ENCODE measurements at regions not wholly inside any gene's neighbourhood (a gene's known extent, or its start where the extent isn't known, plus 50 kb on each side); places are given as distances from the start of the nearest gene placed in this dataset.
"Not testable (repeated sequence)": the region's sequence is repeated elsewhere in the genome, so short reads cannot be mapped to it uniquely, and the experiment has no call there.

DNA sequence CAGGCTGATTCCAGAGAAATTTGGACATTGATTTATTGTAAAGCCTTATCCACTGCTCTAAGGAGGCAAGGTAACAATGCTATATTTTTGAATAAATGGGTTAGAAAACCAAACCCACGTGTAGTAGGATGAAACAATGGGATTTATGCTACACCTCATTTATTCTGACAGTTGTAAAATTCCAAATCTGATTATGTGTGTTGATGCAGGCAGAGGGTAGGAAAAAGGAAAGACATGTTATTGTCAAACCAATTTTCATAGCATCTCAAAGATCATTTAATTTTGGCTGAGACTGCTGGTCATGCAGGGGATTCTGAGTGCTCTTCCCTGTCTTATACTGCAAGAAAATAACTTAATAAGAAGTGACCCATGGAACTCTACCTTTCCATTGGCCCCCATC is 1219.9 kb upstream of the SORCS1 start:
- no peak for DNase-seq

DNA sequence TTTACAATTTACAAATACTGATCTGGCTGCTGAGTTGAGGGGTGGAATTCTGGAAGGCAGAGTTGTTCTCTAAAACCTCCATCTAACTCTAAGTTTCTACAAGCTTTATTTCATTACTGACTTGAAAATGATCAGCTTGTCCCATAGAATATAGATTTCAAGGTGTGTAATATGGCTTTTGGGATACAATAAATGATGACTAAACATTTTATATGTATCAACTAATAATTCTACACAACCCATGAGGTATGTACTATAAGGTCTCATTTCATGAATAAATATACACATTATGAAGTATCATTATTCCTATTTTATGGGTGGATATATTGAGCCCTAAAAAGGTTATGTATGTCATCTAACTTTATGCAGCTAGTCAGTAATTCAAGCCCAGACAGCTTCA is 1214.3 kb upstream of the SORCS1 start:
- no peak for DNase-seq

DNA sequence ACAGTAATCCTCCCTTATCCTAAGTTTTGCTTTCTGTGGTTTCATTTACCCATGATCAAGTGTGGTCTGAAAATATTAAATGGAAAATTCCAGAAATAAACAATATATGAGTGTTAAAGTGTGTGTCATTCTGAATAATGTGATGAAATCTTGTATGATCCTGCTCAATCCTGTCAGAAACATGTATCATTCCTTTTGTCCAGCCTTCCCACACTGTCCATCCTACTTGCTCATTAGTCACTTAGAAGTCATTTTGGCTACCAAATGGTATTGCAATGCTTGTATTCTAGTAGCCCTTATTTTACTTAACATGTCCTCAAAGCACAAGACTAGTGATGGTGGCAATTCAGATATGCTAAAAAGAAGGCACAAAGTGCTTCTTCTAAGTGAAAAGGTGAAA is 1211.2 kb upstream of the SORCS1 start:
- DNase-seq: no peak

DNA sequence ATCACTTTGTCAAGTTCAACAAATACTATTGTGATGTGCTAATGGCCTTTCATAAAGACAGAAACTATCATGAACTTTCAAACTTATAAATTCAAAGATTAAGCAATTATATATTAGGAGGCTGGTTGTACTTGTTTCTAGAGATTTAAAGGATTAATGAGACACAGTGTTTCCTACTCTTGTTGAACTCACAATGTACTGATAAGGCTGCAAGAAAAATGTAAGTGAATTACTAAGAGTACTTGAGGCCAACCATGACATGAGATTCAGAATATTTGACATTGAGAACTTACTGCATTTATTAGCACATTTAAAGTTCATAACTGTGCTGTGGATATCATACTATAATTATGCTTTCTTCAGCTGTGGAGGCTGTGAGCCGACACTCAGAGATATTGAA is 1210.5 kb upstream of the SORCS1 start:
- DNase-seq: no peak

DNA sequence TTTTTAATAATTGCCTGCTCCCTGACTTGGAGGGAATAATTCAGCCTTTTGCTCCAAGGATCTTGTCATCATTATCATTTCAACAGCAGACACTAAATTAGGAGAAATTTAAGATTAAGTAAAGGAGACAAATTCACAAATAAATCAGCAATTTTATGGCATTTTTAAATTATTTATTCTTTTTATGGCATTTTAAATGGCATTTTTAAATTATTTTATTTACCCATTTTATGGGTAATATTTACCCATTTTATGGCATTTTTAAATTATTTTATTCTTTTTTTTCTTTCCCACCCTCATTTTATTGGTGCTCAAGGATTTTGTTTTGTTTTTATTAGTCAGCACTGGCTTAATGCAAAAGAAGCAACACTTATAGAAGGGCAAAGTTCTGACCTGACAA is 1201.0 kb upstream of the SORCS1 start:
- no peak for DNase-seq

DNA sequence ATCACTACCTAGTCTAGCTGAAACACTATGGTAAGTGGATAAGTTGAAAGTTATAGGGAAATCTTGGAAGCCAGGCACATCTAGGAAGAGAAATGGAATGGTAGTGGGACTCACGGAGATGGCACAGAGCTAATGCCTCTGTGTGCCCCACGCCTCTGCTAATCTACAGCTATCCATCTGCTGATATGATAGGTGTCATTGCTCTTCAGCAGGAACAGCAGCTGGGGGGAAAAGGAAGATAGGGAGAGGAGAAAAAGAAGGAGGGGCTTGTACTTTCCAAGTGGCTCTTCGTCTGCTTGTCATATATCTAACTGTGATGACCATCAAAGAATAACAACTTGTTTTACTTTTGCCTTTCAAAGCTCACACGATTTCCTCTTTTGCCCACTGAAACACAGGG is 1199.1 kb upstream of the SORCS1 start:
- no peak for DNase-seq

DNA sequence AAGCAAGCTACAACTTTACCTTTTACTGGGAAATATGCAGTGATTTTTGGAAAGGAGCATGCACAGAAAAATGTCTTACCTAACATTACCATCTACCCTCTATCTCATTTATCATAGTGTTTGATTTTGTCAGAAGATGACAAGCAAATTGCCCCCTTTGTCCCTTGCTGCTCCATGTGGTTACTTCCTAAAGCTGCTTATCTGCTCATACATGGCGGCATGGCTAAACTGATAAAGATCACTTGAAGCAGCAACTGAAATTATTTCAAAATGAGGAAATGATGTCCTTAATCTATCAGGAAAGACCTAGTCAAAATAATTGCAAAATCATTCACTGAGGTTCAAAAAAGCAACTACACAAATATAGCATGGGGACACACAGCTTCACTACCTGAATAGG is 1198.5 kb upstream of the SORCS1 start:
- no peak for DNase-seq

DNA sequence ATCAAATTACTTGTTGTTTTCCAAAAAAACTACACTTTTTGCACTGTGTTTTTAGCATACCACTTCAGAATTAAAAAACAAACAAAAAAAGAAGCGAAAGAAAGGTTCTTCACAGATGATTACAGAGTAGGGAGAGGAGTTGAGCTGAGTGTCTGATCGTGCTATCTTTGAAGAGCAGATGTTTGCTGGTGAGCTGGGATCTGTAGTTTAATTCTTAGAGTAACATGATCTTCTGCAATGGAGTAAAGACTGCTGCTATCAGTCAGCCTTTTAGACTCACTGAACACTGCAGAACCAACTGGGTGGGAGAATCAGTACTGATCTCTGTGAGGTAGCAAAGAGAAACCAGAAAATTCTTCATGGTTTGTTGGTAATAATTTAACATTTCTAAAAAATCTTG is 1197.8 kb upstream of the SORCS1 start:
- no peak for DNase-seq

DNA sequence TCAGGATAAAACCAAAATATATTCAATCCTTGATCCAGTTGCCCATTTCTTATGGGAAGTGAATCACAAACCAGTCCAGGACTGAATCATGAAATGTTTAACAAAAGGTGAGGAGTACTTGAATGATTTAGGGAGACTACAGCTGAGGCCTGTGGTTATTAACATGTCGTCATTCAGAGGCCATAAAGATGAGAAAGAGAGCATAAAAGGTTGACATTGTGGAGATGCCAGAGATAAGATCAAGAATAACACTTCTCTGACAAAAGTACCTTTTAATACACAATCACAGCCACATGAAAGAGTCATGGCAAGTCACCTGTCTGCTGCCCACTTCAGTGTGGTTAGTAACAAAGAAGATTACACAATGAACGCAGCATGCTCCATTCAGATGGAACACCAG is 1195.7 kb upstream of the SORCS1 start:
- DNase-seq: peak; percentile 5 to 36

DNA sequence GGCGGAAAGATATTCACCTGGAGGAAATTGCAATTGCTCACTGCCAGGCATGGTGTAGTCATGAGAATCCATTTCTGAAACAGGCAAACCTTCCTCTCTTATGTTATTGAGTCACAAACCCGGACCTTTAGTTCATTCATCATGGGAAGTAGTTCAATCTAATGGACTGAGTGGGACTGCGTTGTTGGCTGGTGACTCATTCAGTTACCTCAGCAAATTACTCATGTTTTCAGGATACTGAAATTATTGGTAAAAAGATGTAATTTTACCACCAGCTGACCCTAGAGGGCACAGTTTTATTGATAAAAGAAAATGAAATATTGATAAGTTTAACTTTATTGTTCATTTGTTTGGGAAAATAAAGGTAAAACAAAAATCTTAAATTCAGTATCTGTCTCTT is 1194.4 kb upstream of the SORCS1 start:
- no peak for DNase-seq

DNA sequence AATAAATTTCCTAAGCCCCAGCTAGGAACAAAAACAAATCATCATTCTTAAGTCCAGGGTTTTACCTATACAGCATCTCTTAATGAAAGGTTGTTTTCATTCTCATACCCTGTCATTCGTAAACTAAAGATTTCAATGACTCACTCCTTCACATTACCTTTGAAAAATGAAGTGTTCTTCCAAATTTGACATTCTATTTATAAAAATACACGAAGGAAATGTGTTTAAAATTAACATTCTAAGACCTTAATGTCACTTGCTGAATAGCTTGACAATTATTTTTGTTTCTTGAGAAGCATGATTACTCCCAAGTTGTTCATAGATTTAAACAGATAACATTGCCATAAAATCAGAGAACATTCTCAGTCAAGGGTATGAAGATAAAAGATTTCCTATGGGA is 1188.3 kb upstream of the SORCS1 start:
- DNase-seq: no peak

DNA sequence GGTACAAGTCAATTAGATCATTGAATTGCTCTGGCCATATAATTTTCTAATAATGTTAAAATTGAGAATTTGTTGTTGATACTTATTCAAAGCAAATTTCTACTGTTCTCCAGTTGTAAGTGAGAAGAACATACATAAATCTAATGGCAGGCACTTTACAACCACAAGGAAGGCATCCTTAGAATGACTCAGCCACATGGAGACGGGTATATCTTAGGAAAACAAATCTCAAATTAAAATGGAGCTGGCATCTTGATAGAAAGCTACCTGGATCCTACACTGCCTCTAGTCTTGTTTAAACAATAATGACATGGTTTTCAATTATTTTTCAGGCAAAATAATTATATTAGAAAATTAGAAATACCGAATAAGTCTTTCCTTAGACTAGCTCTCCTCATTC is 1183.7 kb upstream of the SORCS1 start:
- no peak for DNase-seq

DNA sequence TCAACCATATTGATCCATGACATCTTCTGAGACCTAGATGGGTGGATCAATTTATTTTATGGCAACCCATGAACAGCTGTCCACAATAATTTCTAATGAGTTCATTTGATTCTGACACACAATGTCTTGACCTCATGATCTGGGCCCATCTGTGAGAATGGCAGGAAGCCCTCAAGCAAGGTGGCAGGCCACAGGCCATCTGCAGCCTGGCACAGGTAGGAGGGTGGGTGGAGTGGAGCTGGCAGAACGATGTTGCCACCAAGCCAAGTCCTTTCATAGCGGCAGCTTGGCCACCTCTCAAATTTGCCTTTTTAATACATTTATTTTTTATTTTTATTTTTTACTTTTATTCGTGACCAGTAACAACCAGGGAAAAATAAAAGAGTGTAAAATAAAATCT is 1181.6 kb upstream of the SORCS1 start:
- no peak for DNase-seq

DNA sequence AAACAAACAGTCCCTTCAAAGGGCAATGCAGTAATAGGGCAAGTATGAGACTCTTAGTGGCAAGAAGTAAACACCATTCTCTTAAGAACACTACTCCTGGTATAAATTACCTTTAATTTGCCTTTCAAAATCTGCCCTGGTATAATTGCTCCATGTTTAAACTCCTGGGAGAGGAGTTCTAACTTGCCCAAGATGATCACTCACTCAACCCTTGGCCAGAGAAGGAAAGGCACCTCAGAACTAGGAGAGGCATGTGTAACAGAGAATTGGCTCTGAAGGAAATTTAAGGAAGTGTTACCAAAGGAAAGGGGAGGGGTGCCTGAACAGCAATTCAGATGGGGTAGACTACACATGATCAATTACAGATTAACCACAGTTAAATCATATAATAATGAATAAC is 1173.6 kb upstream of the SORCS1 start:
- DNase-seq: no peak

DNA sequence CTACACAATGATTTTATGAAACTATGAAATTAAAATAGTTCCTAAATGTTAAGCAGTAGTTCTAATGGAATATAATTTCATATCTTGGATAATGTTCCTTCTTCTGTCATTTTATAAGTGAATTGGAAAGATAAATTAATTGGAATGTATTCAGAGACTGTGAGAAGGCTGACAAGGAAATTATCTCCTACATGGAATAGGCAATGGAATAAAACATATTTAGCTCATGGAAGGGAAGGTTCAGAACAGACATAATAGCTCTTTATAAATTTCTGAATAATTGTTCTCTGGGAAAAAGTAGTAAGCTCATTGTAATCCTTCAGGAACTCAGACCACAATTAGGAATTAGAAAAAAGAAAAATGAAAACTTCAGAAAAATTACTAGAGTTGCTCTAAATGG is 1172.3 kb upstream of the SORCS1 start:
- DNase-seq: no peak

DNA sequence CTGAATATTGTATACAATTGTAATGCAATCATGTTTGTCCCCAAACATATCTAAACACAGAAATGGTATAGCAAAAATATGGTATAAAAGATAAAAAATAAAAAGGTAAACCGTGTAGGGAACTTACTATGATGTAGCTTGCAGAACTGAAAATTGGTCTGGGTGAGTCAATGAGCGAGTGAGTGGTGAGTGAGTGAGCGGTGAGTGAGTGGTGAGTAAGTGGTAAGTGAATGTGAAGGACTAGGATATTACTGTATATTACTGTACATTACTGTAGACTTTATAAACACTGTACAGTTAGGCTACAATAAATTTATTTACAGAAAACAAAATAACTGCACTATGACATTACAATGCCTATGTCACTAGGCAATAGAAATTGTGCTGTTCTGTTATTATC is 1163.2 kb upstream of the SORCS1 start:
- DNase-seq: no peak

DNA sequence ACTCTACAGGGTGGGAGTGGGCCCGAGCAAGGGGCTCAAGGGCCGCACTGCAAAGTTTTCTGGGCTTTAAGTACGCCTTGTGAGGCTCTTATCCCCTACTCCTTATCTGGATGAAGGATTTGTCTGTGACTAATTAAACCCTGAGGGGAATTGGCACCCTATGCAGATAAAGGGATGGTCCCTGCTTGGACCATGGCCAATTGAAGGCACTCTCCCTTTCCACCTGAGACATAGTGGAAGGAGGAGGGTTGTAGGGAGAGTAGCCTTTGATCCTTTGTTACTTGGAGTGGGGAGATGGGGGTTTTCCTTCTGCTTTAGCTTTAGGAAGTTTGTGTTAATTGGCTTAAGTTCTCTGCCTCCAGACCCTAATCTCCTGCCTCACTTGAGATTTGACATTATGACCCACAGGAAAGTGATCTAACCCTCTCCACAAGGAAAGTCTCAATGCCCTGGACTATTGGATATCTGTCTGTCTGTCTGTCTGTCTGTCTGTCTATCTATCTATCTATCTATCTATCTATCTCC is 1158.8 kb upstream of the SORCS1 start:
- no peak for DNase-seq

DNA sequence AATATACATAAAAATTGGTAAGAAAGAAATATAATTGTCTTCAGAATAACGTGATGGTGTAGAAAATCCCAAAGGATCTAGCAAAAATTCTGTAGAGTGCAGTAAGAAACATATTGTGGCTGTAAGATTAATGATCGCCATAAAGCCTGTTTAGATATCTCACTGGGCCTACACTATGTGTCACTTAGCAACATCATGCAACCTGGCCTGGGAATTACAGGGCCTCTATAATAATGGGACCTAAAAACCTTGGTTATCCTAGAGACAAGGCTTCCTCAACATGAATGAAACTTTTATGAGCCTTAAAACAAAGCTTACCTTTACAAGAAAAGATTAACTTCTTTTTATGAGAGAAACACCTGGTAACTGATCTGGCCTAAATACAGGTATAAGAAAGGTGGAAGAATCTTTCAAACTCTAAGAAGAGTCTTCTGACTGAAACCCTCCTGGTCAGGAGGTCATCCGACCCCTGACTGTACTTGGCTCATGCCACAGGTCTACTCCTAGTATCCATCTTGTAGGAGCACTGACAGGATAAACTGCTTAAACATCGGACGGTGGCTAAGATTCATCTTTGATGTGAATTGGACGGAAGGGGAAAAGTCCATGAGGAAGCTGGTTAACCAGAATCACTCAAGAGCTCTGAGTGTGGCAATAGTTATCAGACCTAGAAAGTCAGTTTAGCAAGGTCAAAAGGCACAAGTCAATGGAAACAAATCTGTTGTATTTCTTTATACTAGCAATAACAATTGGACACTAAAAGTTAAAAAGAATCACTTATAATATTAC is 1155.1 kb upstream of the SORCS1 start:
- no peak for DNase-seq

DNA sequence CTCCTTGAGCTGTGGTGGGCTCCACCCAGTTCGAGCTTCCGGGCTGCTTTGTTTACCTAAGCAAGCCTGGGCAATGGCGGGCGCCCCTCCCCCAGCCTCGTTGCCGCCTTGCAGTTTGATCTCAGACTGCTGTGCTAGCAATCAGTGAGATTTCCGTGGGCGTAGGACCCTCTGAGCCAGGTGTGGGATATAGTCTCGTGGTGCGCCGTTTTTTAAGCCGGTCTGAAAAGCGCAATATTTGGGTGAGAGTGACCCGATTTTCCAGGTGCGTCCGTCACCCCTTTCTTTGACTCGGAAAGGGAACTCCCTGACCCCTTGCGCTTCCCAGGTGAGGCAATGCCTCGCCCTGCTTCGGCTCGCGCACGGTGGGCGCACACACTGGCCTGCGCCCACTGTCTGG is 1151.1 kb upstream of the SORCS1 start:
- DNase-seq: not testable (repeated sequence)

DNA sequence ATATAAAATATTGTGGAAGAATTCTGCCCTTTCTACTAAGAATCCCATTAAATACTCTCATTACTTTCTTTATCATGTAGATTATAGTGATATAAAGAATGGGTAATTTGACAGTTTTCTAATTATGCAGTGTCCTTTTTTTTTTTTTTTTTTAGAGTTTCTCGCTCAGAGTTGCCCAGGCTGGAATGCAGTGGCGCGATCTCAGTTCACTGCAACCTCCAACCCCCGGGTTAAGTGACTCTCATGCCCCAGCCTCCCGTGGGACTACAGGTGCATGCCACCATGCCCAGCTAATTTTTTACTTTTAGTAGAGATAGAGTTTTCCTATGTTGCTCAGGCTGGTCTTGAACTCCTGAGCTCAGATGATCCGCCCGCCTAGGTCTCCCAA is 1143.4 kb upstream of the SORCS1 start:
- DNase-seq: no peak

DNA sequence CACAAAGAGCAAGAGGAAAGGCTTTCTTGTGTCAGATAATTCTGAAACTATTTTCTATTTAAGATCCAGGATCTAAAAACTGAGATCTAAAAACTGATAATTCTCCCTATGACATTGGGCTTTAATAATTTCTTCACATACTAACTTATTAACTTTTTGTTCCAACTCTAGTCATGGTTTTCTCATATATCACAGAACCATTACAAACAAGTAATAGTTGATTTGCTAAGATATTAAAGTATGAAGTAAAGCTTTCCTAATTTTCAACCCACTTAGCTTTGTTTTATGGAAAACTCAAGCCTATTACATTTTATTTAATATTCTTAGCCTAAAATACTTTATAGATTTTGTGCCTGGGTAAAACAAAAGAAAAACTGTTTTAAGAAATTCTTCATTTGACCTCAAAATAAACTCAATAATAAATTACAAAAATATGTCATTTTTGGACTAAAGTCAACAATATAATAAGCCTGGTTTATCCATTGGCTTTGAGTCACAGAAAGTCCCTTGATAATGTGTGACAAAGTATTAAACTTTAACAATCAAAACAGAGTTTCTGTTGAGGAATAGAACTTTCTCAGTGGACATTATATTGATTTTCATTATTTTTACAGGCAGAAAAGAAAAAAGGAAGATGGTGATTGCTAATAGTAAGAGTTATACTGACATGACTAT is 1142.9 kb upstream of the SORCS1 start:
- no peak for DNase-seq

DNA sequence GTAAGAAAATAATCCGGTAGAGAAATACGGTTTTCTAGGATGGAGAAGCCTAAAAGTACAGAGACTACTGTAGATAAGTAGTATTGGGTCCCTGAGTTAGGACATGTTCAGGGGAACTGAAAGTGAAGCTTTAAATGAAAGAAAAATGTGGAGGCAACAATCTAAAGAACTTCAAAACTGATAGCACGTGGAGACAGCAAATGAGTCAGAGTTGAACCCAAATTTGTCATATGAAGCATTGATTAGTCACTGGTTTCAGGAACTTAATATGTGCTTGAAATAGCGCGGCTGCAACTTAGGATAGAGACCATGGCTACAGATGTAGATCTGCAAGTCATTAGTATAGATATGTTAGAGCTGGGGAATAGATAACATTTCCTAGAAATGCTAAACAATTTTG is 1138.6 kb upstream of the SORCS1 start:
- no peak for DNase-seq

DNA sequence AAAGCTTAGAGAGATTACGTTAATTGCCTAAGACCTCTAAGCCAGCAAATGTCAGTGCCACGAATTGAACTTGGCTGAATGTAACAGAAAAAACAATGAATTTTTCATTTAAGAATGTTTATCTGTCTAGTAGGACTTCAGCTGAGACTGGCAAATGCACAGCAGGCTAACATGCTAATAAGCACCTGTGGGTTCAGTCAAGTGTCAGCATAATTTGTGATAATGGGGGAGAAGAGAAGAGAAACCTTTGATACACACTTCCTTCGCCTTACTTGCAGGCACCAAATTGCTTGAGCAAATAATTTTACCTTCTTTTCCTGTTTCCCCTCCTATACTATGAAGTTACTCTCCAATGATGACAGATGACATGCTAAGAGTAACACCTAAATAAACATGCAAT is 1136.5 kb upstream of the SORCS1 start:
- DNase-seq: no peak

DNA sequence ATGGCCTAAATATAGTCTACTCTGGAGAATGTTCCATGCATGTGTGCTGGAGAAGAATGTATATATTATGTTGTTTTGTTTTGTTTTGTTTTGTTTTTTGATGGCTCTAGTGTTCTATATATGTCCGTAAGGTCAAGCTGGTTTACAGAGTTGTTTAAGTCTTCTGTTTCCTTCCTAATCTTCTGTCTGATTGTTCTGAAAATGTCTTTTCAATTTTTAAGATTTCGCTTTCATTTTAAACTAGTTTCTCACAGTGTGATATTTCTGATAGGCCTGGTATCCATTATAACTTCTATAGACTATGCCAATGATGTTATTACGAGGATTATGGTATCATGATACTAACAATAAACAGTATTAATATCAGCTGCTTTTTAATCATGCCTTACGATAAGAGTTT is 1126.3 kb upstream of the SORCS1 start:
- DNase-seq: no peak
